Uterus (tissue), 3 donors: ENCODE measurements at regions not wholly inside any gene's neighbourhood (a gene's known extent, or its start where the extent isn't known, plus 50 kb on each side); places are given as distances from the start of the nearest gene placed in this dataset.

Experiments used
- DNase-seq, 2 donors: peaks; one replicate each; pipeline ENCODE4 v3.0.0-alpha.2; 2019 to 2020
- H3K27ac ChIP-seq, 2 donors: fragments of 200-600 bp; sonication (generic); 1 replicate in 1 of 2; 2 replicates in 1 of 2; pipeline ENCODE4 v1.5.1; 2016 to 2018
- H3K27me3 ChIP-seq, 2 donors: fragments of 200-600 bp; sonication (generic); one replicate each; pipeline ENCODE4 v1.5.1; 2018 to 2019; ENCODE audit warnings: control low read depth in 1 of 2
- H3K36me3 ChIP-seq, 2 donors: fragments of 200-600 bp; sonication (generic); one replicate each; pipeline ENCODE4 v1.5.1; 2019; ENCODE audit warnings: control low read depth in 1 of 2
- H3K4me1 ChIP-seq, 2 donors: fragments of 200-600 bp; sonication (generic); one replicate each; pipeline ENCODE4 v1.5.1; 2018 to 2019; ENCODE audit warnings: control low read depth in 1 of 2
- H3K4me3 ChIP-seq, 2 donors: fragments of 200-600 bp; sonication (generic); 1 replicate in 1 of 2; 2 replicates in 1 of 2; pipeline ENCODE4 v1.5.1; 2018 to 2019; ENCODE audit warnings: mild to moderate bottlenecking in 1 of 2
- H3K9me3 ChIP-seq, 2 donors: fragments of 200-600 bp; sonication (generic); one replicate each; pipeline ENCODE4 v1.5.1; 2019; ENCODE audit warnings: control low read depth in 1 of 2
- POLR2A ChIP-seq, 2 donors: fragments of 450-650 bp; IDR thresholded peaks; one replicate each; pipeline ENCODE4 v1.6.1; 2016; ENCODE audit warnings: antibody characterized with exemption in 2 of 2, mild to moderate bottlenecking in 1 of 2, moderate library complexity in 1 of 2
- intact Hi-C: fragments of 100-400 bp; cut with DNase I; formaldehyde crosslinking; loops from one replicate; pipeline ENCODE4 v1.15.1; 2023; ENCODE audit warnings: low total_unique reads
- TF ChIP-seq, protein P1 (sequence below), 4 experiments: fragments of 200-600 bp in 2 of 4; fragments of 450-650 bp in 2 of 4; sonication (generic) in 2 of 4; IDR thresholded peaks; one replicate each; pipeline ENCODE4 v1.5.1; 2016 to 2019; ENCODE audit warnings: antibody characterized with exemption in 4 of 4, mild to moderate bottlenecking in 2 of 4, moderate library complexity in 1 of 4
- donor health status: DM: yes; HTN: yes; CAD: no.

DNA sequence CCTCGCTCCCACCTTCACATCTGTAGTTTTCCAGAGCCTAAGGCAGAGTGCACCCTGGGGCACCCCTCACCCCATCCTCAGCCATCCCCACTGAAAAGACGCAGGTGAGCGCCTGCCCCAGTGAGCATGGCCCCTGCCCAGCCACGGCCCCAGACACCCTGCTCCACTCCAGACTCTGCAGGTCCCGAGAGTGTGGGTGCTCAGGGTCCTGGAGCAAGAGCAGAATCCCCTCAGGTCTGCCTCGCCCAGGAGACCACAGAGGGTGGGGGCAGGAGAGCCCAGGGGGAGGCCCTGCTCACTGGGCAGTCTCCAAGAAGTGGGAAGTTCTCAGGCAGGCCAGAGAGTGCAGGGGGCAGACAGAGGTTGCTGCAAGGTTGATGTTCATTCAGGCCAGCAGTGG is 158.6 kb upstream of the PPP1R26 start:
- intact Hi-C loops, result no loop called here
- Histone ChIP-seq H3K4me3 (no peak overlapping the region), H3K27me3 (no peaks in the 10 kb centered on the region), H3K9me3 (no peaks in the 10 kb centered on the region), H3K4me1 (no peaks in the 10 kb centered on the region), H3K36me3 (no peaks in the 10 kb centered on the region), H3K27ac (no peak overlapping the region)
- TF ChIP-seq POLR2A (IDR thresholded peaks at IDR 0.05), result no peak
- TF ChIP-seq, protein P1, sequence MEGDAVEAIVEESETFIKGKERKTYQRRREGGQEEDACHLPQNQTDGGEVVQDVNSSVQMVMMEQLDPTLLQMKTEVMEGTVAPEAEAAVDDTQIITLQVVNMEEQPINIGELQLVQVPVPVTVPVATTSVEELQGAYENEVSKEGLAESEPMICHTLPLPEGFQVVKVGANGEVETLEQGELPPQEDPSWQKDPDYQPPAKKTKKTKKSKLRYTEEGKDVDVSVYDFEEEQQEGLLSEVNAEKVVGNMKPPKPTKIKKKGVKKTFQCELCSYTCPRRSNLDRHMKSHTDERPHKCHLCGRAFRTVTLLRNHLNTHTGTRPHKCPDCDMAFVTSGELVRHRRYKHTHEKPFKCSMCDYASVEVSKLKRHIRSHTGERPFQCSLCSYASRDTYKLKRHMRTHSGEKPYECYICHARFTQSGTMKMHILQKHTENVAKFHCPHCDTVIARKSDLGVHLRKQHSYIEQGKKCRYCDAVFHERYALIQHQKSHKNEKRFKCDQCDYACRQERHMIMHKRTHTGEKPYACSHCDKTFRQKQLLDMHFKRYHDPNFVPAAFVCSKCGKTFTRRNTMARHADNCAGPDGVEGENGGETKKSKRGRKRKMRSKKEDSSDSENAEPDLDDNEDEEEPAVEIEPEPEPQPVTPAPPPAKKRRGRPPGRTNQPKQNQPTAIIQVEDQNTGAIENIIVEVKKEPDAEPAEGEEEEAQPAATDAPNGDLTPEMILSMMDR (IDR thresholded peaks at IDR 0.05), result no peak
- DNase-seq, result peak in 1 of 2 donors; percentile 0

- DNase-seq, result peak; percentile 2 to 4
- H3K4me1 ChIP-seq, result no peaks in the 10 kb centered on the region
- no peaks in the 10 kb centered on the region for H3K36me3 ChIP-seq
- no peak overlapping the region for H3K27ac ChIP-seq
- TF ChIP-seq, protein P1 (IDR thresholded peaks at IDR 0.05), result no peak
- TF ChIP-seq POLR2A (IDR thresholded peaks at IDR 0.05), result no peak
- no peak overlapping the region for H3K4me3 ChIP-seq
- no peaks in the 10 kb centered on the region for H3K9me3 ChIP-seq
- no peaks in the 10 kb centered on the region for H3K27me3 ChIP-seq
- intact Hi-C loops, result no loop called here
These were observed 158.0 kb upstream of the PPP1R26 start for GRCh38 chr9:135321580-135321979.

DNA sequence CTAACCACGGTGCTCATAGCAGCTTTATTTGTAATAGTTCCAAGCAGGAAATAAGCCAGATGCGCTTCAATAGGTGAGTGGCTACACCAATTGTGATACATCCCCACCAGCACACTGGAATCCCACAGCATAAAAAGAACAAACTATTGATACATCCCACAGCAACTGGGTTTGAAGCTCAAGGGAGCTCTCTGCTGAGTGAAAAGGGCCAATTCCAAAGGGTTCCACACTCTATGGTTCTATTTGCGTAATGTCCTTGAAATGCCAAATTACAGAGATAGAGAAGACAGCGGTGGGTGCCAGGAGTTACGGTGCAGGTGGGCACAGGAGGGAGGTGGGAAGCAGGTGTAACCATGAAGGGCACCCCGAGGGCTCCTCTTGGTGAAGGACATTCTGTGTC is 155.3 kb upstream of the PPP1R26 start:
- intact Hi-C loops, result no loop called here
- Histone ChIP-seq H3K4me1 (no peaks in the 10 kb centered on the region), H3K9me3 (no peaks in the 10 kb centered on the region), H3K27me3 (no peaks in the 10 kb centered on the region), H3K4me3 (no peak overlapping the region), H3K27ac (no peak overlapping the region), H3K36me3 (no peaks in the 10 kb centered on the region)
- TF ChIP-seq, protein P1 (IDR thresholded peaks at IDR 0.05), result no peak
- no peak for TF ChIP-seq POLR2A (IDR thresholded peaks at IDR 0.05)
- no peak for DNase-seq

DNA sequence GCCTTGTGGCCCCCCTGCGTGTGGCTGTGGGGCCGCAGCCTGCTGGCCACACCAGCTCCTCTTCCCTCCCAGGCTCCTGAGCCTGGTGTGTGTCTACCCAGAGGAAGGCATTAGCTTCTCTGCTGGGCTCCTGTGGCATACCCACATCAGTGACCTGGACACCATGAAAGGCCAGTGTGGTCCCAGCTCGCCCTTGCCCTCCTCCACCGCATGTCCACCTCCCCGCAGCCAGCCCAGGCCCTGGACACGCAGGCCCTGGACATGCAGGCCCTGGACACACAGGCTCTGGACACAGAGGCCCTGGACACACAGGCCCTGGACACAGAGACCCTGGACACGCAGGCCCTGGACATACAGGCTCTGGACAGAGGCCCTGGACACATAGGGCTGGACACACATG is 153.4 kb upstream of the PPP1R26 start:
- Histone ChIP-seq H3K36me3 (no peaks in the 10 kb centered on the region), H3K9me3 (no peaks in the 10 kb centered on the region), H3K4me3 (no peak overlapping the region), H3K27ac (no peak overlapping the region), H3K27me3 (no peaks in the 10 kb centered on the region), H3K4me1 (no peaks in the 10 kb centered on the region)
- DNase-seq, result peak in 1 of 2 donors; percentile 4
- TF ChIP-seq, protein P1 (IDR thresholded peaks at IDR 0.05), result no peak
- no peak for TF ChIP-seq POLR2A (IDR thresholded peaks at IDR 0.05)
- intact Hi-C loops, result no loop called here

- intact Hi-C loops, result no loop called here
- Histone ChIP-seq H3K36me3 (no peaks in the 10 kb centered on the region), H3K4me3 (no peak overlapping the region), H3K27me3 (no peaks in the 10 kb centered on the region), H3K9me3 (no peaks in the 10 kb centered on the region), H3K4me1 (no peaks in the 10 kb centered on the region), H3K27ac (no peak overlapping the region)
- TF ChIP-seq, protein P1 (IDR thresholded peaks at IDR 0.05), result no peak
- no peak for TF ChIP-seq POLR2A (IDR thresholded peaks at IDR 0.05)
- DNase-seq, result peak in 1 of 2 donors; percentile 3
These were observed 152.9 kb upstream of the PPP1R26 start for GRCh38 chr9:135326633-135327152.
